Peyer's patch (tissue), 4 donors: ENCODE measurements at regions not wholly inside any gene's neighbourhood (a gene's known extent, or its start where the extent isn't known, plus 50 kb on each side); places are given as distances from the start of the nearest gene placed in this dataset.

Experiments used
- DNase-seq, 3 donors: peaks; one replicate each; pipeline ENCODE4 v3.0.0-alpha.2; 2017 to 2019
- H3K27ac ChIP-seq, 4 donors: fragments of 200-600 bp; sonication (generic); one replicate each; pipeline ENCODE4 v1.5.1; 2016 to 2019
- H3K27me3 ChIP-seq, 2 donors: fragments of 200-600 bp; sonication (generic); one replicate each; pipeline ENCODE4 v1.5.1; 2019
- H3K36me3 ChIP-seq, 3 donors: fragments of 200-600 bp; sonication (generic); one replicate each; pipeline ENCODE4 v1.5.1; 2016 to 2019
- H3K4me1 ChIP-seq, 4 donors: fragments of 200-600 bp; sonication (generic); one replicate each; pipeline ENCODE4 v1.5.1; 2016 to 2019
- H3K4me3 ChIP-seq, 4 donors: fragments of 200-600 bp; sonication (generic); 1 replicate in 3 of 4; 2 replicates in 1 of 4; pipeline ENCODE4 v1.5.1; 2016 to 2019; ENCODE audit warnings: mild to moderate bottlenecking in 1 of 4
- H3K9me3 ChIP-seq, 4 donors: fragments of 200-600 bp; sonication (generic); one replicate each; pipeline ENCODE4 v1.5.1; 2016 to 2019; ENCODE audit warnings: mild to moderate bottlenecking in 1 of 4
- POLR2A ChIP-seq, 2 donors: fragments of 450-650 bp; IDR thresholded peaks; one replicate each; pipeline ENCODE4 v1.5.1; 2017; ENCODE audit warnings: antibody characterized with exemption in 2 of 2, mild to moderate bottlenecking in 2 of 2, moderate library complexity in 2 of 2
- TF ChIP-seq, protein P1 (sequence below), 6 experiments: fragments of 450-650 bp in 4 of 6; fragments of 200-600 bp in 2 of 6; sonication (generic) in 1 of 6; IDR thresholded peaks; one replicate each; pipeline ENCODE4 v1.5.1; 2017 to 2019; ENCODE audit warnings: antibody characterized with exemption in 6 of 6, mild to moderate bottlenecking in 3 of 6, moderate library complexity in 1 of 6

GRCh38 chr3:145269106-145269505 lies 891.9 kb downstream of the PLOD2 start:
- no peak for DNase-seq
- Histone ChIP-seq H3K9me3 (peaks cover 0 to 3% (median 0%) of the 10 kb centered on the region in 4 donors), H3K4me1 (no peaks in the 10 kb centered on the region), H3K27ac (no peak overlapping the region), H3K36me3 (no peaks in the 10 kb centered on the region), H3K27me3 (no peaks in the 10 kb centered on the region), H3K4me3 (no peak overlapping the region)
- TF ChIP-seq POLR2A (IDR thresholded peaks at IDR 0.05): no peak
- TF ChIP-seq, protein P1, sequence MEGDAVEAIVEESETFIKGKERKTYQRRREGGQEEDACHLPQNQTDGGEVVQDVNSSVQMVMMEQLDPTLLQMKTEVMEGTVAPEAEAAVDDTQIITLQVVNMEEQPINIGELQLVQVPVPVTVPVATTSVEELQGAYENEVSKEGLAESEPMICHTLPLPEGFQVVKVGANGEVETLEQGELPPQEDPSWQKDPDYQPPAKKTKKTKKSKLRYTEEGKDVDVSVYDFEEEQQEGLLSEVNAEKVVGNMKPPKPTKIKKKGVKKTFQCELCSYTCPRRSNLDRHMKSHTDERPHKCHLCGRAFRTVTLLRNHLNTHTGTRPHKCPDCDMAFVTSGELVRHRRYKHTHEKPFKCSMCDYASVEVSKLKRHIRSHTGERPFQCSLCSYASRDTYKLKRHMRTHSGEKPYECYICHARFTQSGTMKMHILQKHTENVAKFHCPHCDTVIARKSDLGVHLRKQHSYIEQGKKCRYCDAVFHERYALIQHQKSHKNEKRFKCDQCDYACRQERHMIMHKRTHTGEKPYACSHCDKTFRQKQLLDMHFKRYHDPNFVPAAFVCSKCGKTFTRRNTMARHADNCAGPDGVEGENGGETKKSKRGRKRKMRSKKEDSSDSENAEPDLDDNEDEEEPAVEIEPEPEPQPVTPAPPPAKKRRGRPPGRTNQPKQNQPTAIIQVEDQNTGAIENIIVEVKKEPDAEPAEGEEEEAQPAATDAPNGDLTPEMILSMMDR (IDR thresholded peaks at IDR 0.05): no peak

DNA sequence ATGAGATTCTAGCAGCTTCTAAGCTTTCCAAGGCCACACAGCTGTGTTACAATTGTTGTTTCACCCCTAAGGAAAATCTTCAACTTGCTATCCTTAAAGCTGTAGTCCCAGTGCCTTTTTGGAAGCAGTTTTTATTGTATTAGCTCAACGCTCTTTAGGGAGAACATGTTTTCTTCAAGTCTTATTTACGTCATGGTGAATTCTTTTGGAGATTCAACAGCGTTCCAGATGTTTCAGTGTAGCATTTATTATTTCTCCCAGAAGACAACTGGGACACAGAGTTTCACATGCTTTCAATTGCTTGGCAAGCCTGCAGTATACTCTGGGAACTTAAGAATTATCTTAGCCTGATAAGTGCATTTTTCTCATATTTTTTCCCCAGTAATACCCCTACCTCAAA lies 888.3 kb downstream of the PLOD2 start:
- Histone ChIP-seq H3K4me1 (no peaks in the 10 kb centered on the region), H3K36me3 (no peaks in the 10 kb centered on the region), H3K27me3 (no peaks in the 10 kb centered on the region), H3K4me3 (no peak overlapping the region), H3K27ac (no peak overlapping the region), H3K9me3 (peaks cover 0 to 3% (median 0%) of the 10 kb centered on the region in 4 donors)
- DNase-seq: no peak
- TF ChIP-seq, protein P1 (IDR thresholded peaks at IDR 0.05): no peak
- TF ChIP-seq POLR2A (IDR thresholded peaks at IDR 0.05): no peak

GRCh38 chr3:145282505-145282904 lies 878.5 kb downstream of the PLOD2 start:
- Histone ChIP-seq H3K36me3 (no peaks in the 10 kb centered on the region), H3K4me3 (no peak overlapping the region), H3K4me1 (no peaks in the 10 kb centered on the region), H3K27me3 (no peaks in the 10 kb centered on the region), H3K9me3 (no peaks in the 10 kb centered on the region), H3K27ac (no peak overlapping the region)
- DNase-seq: no peak
- TF ChIP-seq POLR2A (IDR thresholded peaks at IDR 0.05): no peak
- TF ChIP-seq, protein P1 (IDR thresholded peaks at IDR 0.05): no peak

DNA sequence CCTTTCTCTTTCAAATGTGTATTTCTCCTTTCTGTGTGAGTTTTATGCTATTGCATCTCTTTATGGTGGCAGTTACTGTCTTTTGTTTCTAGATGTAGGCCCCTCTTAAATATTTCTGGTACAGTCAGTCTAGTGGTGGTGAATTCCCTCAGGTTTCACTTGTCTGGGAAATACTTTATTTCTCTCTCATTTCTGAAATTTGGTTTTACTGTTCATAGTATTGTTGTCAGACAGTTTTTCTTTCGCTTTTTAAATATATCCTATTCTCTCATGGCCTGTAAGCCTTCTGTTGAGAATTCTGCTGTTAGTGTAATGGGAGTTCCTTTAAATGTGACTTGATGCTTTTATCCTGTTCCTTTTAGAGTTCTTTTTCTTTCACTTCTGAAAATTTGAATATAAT lies 874.0 kb downstream of the PLOD2 start:
- no peak for TF ChIP-seq POLR2A (IDR thresholded peaks at IDR 0.05)
- TF ChIP-seq, protein P1 (IDR thresholded peaks at IDR 0.05): no peak
- no peaks in the 10 kb centered on the region for H3K36me3 ChIP-seq
- DNase-seq: no peak
- no peak overlapping the region for H3K4me3 ChIP-seq
- no peaks in the 10 kb centered on the region for H3K4me1 ChIP-seq
- H3K27ac ChIP-seq: no peak overlapping the region
- no peaks in the 10 kb centered on the region for H3K9me3 ChIP-seq
- H3K27me3 ChIP-seq: no peaks in the 10 kb centered on the region

DNA sequence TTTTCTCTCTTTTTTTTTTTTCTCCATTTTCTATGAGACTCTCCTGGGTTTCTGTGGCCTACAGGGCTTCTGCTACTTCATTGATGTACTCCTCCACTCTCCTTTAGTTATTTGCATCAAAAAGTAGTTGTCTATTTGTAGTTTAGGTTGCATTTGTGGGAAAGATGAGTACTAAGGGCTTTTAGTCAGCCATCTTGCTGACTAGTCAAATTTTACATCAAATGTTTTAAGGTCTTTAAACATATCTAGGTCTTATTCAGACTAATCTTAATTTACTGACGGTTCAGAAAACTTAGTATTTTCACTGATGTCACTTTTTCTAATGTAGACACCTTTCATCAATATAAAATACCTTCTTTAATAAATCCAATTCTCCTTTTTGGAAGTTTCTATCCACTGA lies 871.0 kb downstream of the PLOD2 start:
- no peaks in the 10 kb centered on the region for H3K4me1 ChIP-seq
- no peaks in the 10 kb centered on the region for H3K9me3 ChIP-seq
- no peak for TF ChIP-seq POLR2A (IDR thresholded peaks at IDR 0.05)
- TF ChIP-seq, protein P1 (IDR thresholded peaks at IDR 0.05): no peak
- H3K27ac ChIP-seq: no peak overlapping the region
- H3K36me3 ChIP-seq: no peaks in the 10 kb centered on the region
- H3K4me3 ChIP-seq: no peak overlapping the region
- no peaks in the 10 kb centered on the region for H3K27me3 ChIP-seq
- DNase-seq: no peak

GRCh38 chr3:145294572-145294971 lies 866.4 kb downstream of the PLOD2 start:
- Histone ChIP-seq H3K9me3 (no peaks in the 10 kb centered on the region), H3K27me3 (no peaks in the 10 kb centered on the region), H3K4me1 (no peaks in the 10 kb centered on the region), H3K36me3 (no peaks in the 10 kb centered on the region), H3K4me3 (no peak overlapping the region), H3K27ac (no peak overlapping the region)
- TF ChIP-seq, protein P1 (IDR thresholded peaks at IDR 0.05): no peak
- TF ChIP-seq POLR2A (IDR thresholded peaks at IDR 0.05): no peak
- no peak for DNase-seq
